ENCODE measurements at regions not wholly inside any gene's neighbourhood (a gene's known extent, or its start where the extent isn't known, plus 50 kb on each side); places are given as distances from the start of the nearest gene placed in this dataset.
"Not testable (repeated sequence)": the region's sequence is repeated elsewhere in the genome, so short reads cannot be mapped to it uniquely, and the experiment has no call there.

GRCh38 chr18:41690332-41691127 lies 264.5 kb upstream of the PIK3C3 start:
- no peak for DNase-seq

DNA sequence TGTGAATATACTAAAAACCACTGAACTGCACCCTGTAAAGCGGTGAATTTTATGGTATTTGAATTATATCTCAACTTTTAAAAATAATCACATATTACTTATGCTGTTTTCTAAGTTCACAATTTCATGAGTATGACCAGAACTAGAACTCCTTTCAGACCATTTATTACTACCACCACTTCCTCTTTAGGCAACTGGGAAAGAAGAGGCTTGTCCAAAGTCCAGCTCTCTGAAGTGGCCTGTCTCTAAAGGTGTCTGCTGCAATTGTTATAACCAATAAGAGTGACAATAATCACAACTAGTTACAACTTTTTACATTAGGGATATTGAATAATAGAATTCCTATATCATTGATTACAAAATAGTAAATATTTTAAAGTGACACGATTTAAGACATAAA lies 267.9 kb upstream of the PIK3C3 start:
- DNase-seq: no peak

GRCh38 chr18:41681138-41681880 lies 273.7 kb upstream of the PIK3C3 start:
- DNase-seq: no peak

DNA sequence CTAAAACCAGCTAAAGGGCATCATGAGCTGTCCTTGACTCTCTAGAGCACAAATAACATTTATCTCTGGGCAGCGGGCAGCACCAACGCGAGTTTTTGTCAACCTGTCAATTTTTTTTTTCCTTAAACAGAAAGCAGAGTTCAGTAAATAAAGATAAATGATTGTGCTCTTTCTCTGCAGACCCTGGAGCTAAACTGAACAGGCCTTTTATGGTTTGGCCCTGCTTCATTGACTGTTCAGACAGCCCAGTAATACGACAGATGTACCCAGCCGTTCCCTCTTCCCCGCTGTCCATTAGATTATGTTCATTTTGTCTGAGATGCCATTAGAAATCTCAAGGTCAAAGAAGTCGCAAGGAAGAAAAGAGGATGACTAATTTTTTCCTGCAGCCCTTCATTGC lies 280.5 kb upstream of the PIK3C3 start:
- no peak for DNase-seq

DNA sequence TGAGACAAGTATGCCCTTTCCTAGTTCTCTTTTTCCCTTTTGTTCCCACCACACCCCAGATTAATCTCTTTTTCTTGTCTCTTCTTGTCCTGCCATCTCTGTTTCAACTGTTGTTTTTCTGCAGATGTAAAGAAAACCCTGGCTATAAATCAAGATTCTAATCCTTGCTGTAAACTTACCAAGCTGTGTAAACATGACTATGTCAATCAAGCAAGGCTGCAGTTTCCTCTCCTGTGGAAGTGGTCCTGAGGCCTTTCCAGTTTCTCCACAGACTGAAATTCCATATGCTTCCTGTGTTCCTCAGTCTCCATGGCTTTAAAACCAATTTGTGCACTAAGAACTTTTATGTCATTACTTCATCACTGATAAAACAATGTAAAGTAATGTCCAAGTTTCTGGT lies 288.8 kb upstream of the PIK3C3 start:
- DNase-seq: no peak

DNA sequence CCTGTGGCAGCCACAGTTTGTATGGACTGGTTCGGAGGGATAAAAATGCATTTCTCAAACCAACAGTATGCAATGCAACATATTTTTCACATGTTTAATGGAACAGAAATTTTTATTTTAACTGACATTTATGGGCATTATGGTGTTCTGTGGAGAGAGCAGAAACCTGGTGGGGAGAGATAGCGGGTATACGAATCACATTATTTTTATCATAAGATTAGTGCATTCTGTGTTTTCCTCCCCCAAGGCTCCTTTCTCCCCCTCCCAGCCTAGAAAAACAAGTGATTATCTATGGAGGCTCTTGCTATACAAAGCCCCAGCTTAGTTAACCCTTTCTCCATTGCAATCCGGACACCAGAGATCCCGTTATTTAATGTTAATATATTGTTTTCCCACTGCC lies 289.8 kb upstream of the PIK3C3 start:
- no peak for DNase-seq

GRCh38 chr18:41660654-41661053 lies 294.4 kb upstream of the PIK3C3 start:
- DNase-seq: no peak

- no peak for DNase-seq
Observed at GRCh38 chr18:41659438-41660130, 295.4 kb upstream of the PIK3C3 start.

GRCh38 chr18:41657189-41657588 lies 297.8 kb upstream of the PIK3C3 start:
- DNase-seq: no peak

GRCh38 chr18:41655074-41655473 lies 300.0 kb upstream of the PIK3C3 start:
- DNase-seq: no peak

DNA sequence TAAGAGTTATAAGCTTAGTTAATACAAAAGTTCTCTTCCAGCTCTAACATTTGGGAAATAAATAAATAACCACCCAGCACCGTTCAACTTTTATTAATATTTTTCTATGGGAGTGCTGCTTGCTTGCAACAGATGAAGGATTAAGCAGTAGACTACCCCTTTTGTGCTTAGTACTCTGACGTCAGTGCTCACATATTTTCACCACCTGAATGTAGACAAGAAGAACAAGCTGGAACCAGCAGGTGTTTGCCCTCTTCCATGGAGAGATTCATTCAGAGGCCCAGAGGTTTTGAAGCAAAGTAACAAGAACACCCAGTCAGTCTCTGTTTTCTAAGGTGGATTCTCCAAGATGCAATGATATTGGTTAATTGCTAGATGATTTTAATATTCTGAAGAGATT lies 307.1 kb upstream of the PIK3C3 start:
- no peak for DNase-seq

DNA sequence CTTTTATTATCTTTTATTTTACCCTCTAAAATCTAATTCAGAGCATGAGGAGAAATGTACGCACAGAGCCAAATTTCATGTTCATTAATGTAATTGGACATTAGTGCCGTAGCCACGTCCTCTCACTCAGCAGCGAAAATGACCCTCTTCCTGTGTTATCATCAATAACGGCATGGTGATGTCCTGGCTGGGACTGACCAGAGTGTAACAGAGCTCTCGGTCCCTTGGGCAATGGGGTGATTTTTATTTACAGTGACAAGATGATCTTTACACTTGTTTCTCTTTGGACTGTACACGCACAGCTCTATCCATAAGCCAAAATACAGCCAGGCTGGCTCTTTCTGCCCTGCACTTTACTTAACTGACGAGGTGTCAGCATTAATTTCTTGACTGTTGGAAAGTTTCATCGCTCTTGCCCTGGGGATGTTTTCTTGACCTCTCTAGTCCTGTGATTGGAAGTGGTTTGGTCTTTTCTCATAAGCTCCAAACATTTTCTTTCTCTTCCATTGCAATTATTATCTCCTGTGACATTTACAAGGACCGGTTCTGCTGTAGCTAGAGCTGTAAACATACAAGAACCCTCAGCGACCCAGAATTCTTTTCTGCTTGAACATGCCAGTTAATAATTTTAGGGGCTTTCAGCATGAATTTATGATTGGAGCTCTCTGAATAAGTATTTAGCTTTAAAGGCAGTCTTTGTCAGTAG lies 308.0 kb upstream of the PIK3C3 start:
- no peak for DNase-seq

DNA sequence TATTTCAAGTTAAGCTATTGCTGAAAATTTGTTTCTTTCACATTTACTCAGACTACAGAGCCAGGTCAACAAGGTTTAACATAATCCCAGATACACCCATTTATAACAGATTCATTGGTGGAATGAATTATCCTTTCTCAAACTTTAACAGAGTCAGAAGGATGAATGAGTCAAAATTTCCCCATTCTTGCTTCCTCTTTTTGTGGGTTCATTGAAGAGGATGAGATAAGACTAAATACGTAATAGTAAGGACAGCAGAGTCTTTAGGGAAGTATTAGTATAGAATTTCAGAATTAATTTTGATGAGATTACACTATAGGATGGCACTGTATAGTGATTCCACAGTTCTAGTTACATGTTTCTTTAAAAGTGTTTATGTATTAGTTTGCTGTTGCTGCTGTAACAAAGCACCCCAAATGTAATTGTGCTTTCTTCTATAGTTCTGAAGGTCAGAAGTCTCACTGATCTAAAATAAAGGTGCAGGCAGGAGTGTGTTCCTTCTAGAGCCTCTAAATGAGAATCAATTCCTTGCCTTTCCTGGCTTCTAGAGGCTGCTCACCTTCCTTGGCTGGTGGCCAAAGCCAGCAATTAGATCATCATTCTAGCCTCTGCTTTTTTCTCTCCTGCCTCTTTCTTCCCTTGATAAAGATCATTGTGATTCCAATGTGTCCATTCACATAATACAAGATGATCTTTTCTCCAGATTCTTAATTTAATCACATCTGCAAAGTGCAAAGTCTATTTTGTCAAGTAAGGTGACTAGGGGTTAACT lies 309.3 kb upstream of the PIK3C3 start:
- no peak for DNase-seq

GRCh38 chr18:41644466-41644865 lies 310.6 kb upstream of the PIK3C3 start:
- DNase-seq: no peak

- no peak for DNase-seq
Observed at GRCh38 chr18:41643427-41643826, 311.6 kb upstream of the PIK3C3 start.

DNA sequence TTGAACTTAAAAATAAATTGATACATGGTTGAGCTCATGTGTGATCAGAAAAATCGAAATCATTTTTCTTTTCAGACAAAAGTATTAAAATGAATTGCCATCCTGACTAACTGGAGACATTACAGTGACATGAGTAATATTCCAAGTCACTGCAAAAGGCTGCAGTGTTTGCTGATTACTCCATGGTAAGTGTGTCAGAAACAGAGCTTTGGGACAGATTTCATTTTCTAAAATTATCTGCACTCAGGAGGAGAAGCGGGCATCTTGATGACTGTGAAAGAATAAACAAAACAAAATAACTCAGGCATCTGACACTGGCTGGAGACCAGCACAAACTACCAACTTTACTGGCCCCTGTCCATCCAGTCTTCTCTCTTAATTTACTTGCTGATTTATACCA lies 312.3 kb upstream of the PIK3C3 start:
- no peak for DNase-seq

DNA sequence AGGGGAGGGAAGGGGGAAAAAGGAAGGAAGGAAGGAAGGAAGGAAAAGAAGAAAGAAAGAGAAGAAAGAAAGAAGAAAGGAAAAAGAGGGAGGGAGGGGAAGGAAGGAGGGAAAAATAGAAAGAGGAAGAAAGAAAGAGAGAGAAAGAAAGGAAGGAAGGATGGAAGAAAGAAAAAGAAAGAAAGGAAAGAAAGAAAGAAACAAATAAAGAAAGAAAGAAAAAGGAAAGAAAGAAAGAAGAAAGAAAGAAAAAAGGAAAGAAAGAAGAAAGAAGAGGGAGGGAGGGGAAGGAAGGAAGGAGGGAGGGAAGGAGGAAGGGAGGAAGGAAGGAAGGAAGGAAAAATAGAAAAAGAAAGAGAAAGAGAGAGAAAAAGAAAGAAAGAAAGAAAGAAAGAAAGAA lies 315.8 kb upstream of the PIK3C3 start:
- no peak for DNase-seq

GRCh38 chr18:41631723-41632285 lies 323.2 kb upstream of the PIK3C3 start:
- not testable (repeated sequence) for DNase-seq

- no peak for DNase-seq
Observed at GRCh38 chr18:41630232-41630886, 324.7 kb upstream of the PIK3C3 start.

- DNase-seq: no peak
Observed at GRCh38 chr18:41624460-41624859, 330.6 kb upstream of the PIK3C3 start.

GRCh38 chr18:41621177-41621576 lies 333.9 kb upstream of the PIK3C3 start:
- no peak for DNase-seq

- no peak for DNase-seq
Observed at GRCh38 chr18:41618147-41618546, 336.9 kb upstream of the PIK3C3 start.
